Stimulated activated CD4-positive, alpha-beta T cell treated with anti-CD3 and anti-CD28 coated beads, Interleukin-2, amount 100 ng/mL, for 24 hours (primary cell): ENCODE measurements at regions not wholly inside any gene's neighbourhood (a gene's known extent, or its start where the extent isn't known, plus 50 kb on each side); places are given as distances from the start of the nearest gene placed in this dataset.

Experiments used
- DNase-seq, 2 donors: peaks; one replicate each; pipeline ENCODE4 v3.0.0-alpha.2; 2020

GRCh38 chr5:73395256-73395655, 53.3 kb downstream of the FOXD1 start:
- DNase-seq = no peak

- DNase-seq = no peak
Observed at GRCh38 chr5:73394610-73395009, 54.0 kb downstream of the FOXD1 start.

GRCh38 chr5:73393611-73394489, 54.7 kb downstream of the FOXD1 start:
- DNase-seq = no peak

- DNase-seq = no peak
Observed at GRCh38 chr5:73392775-73393174, 55.8 kb downstream of the FOXD1 start.

- no peak for DNase-seq
Observed at GRCh38 chr5:73391441-73391881, 57.1 kb downstream of the FOXD1 start.

- DNase-seq = no peak
Observed at GRCh38 chr5:73390972-73391371, 57.6 kb downstream of the FOXD1 start.

GRCh38 chr5:73388740-73389139, 59.8 kb downstream of the FOXD1 start:
- DNase-seq = no peak

- DNase-seq = no peak
Observed at GRCh38 chr5:73388306-73388684, 60.3 kb downstream of the FOXD1 start.

GRCh38 chr5:73387601-73388305, 60.8 kb downstream of the FOXD1 start:
- no peak for DNase-seq

GRCh38 chr5:73387149-73387591, 61.4 kb downstream of the FOXD1 start:
- DNase-seq = no peak

GRCh38 chr5:73384861-73385260, 63.7 kb downstream of the FOXD1 start:
- no peak for DNase-seq

GRCh38 chr5:73382401-73382740, 66.2 kb downstream of the FOXD1 start:
- DNase-seq = no peak

- DNase-seq = no peak
Observed at GRCh38 chr5:73381590-73382400, 66.8 kb downstream of the FOXD1 start.

GRCh38 chr5:73380710-73381589, 67.6 kb downstream of the FOXD1 start:
- no peak for DNase-seq

GRCh38 chr5:73380041-73380440, 68.5 kb downstream of the FOXD1 start:
- DNase-seq = no peak

- no peak for DNase-seq
Observed at GRCh38 chr5:73379435-73379834, 69.1 kb downstream of the FOXD1 start.

GRCh38 chr5:73378765-73379164, 69.8 kb downstream of the FOXD1 start:
- DNase-seq = no peak

- no peak for DNase-seq
Observed at GRCh38 chr5:73378070-73378469, 70.5 kb downstream of the FOXD1 start.

GRCh38 chr5:73376618-73377170, 71.9 kb downstream of the FOXD1 start:
- DNase-seq = no peak

- no peak for DNase-seq
Observed at GRCh38 chr5:73375949-73376348, 72.6 kb downstream of the FOXD1 start.

GRCh38 chr5:73375191-73375545, 73.4 kb downstream of the FOXD1 start:
- DNase-seq = no peak

GRCh38 chr5:73374520-73375190, 73.9 kb downstream of the FOXD1 start:
- no peak for DNase-seq
